GM18517 (cell line): ENCODE measurements at regions not wholly inside any gene's neighbourhood (a gene's known extent, or its start where the extent isn't known, plus 50 kb on each side); places are given as distances from the start of the nearest gene placed in this dataset.

ENCODE experiments used
- ATAC-seq: cut with Tn5 transposase; IDR thresholded peaks from one replicate; pipeline ENCODE4 v1.9.1; 2021; ENCODE audit warnings: mild to moderate bottlenecking, moderate library complexity; ENCODE audit not compliant: unreplicated experiment

- ATAC-seq, result no peak
Measured at GRCh38 chr11:11016943-11017342, 159.1 kb upstream of the ZBED5 start.

- ATAC-seq, result no peak
Measured at GRCh38 chr11:11016068-11016467, 158.2 kb upstream of the ZBED5 start.

- no peak for ATAC-seq
Measured at GRCh38 chr11:11011617-11012016, 153.8 kb upstream of the ZBED5 start.

- no peak for ATAC-seq
Measured at GRCh38 chr11:11010624-11011127, 152.8 kb upstream of the ZBED5 start.

- ATAC-seq, result no peak
Measured at GRCh38 chr11:11009179-11009578, 151.3 kb upstream of the ZBED5 start.

- no peak for ATAC-seq
Measured at GRCh38 chr11:11004069-11004468, 146.2 kb upstream of the ZBED5 start.

- ATAC-seq, result no peak
Measured at GRCh38 chr11:11003226-11003625, 145.4 kb upstream of the ZBED5 start.

GRCh38 chr11:11000579-11001283 lies 142.9 kb upstream of the ZBED5 start:
- no peak for ATAC-seq

GRCh38 chr11:10998674-10999073 lies 140.8 kb upstream of the ZBED5 start:
- ATAC-seq, result no peak

- ATAC-seq, result no peak
Measured at GRCh38 chr11:10996678-10997077, 138.8 kb upstream of the ZBED5 start.

- no peak for ATAC-seq
Measured at GRCh38 chr11:10993640-10994039, 135.8 kb upstream of the ZBED5 start.

GRCh38 chr11:10993186-10993585 lies 135.3 kb upstream of the ZBED5 start:
- ATAC-seq, result no peak

GRCh38 chr11:10991393-10991792 lies 133.5 kb upstream of the ZBED5 start:
- no peak for ATAC-seq

- no peak for ATAC-seq
Measured at GRCh38 chr11:10990637-10991193, 132.9 kb upstream of the ZBED5 start.

GRCh38 chr11:10990160-10990559 lies 132.3 kb upstream of the ZBED5 start:
- no peak for ATAC-seq

GRCh38 chr11:10986006-10986405 lies 128.2 kb upstream of the ZBED5 start:
- ATAC-seq, result no peak

- ATAC-seq, result no peak
Measured at GRCh38 chr11:10984742-10985141, 126.9 kb upstream of the ZBED5 start.

GRCh38 chr11:10984250-10984649 lies 126.4 kb upstream of the ZBED5 start:
- no peak for ATAC-seq

GRCh38 chr11:10982704-10983510 lies 125.1 kb upstream of the ZBED5 start:
- no peak for ATAC-seq

- no peak for ATAC-seq
Measured at GRCh38 chr11:10979529-10979928, 121.7 kb upstream of the ZBED5 start.

- no peak for ATAC-seq
Measured at GRCh38 chr11:10978198-10978597, 120.3 kb upstream of the ZBED5 start.

GRCh38 chr11:10975287-10975721 lies 117.5 kb upstream of the ZBED5 start:
- no peak for ATAC-seq
